ENCODE measurements at regions not wholly inside any gene's neighbourhood (a gene's known extent, or its start where the extent isn't known, plus 50 kb on each side); places are given as distances from the start of the nearest gene placed in this dataset.

DNA sequence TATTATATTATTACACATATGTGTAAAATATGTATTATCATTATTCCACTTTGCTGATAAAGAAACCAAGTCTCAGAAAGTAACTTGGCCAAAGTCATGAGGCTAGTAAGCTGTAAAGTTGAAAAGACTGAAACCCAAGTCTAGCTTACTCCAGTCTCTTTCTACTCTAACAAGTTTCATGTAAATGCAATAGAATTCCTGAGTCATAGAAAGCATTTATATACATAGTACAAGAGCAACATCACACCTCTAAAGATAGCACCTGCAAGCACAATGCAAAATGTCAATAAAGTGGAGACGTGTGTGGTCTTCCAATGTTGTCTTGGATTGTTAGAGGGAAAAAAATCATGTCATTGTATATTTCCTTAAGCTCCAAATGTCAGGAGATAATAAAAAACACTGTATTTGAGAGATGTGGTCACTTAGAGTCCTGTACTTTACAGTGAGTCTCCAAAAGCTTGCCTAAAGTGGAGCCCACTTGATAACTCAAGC, 430.3 kb upstream of the NRP1 start:
- no peak for TF ChIP-seq CTCF (conservative IDR thresholded peaks at IDR 0.05; ENCODE audit: low read length)
- H3K4me3 ChIP-seq (ENCODE audit: low read length): no peak overlapping the region

GRCh38 chr10:33760056-33760943, 425.8 kb upstream of the NRP1 start:
- no peak overlapping the region for H3K4me3 ChIP-seq (ENCODE audit: low read length)
- TF ChIP-seq CTCF (conservative IDR thresholded peaks at IDR 0.05; ENCODE audit: low read length): no peak
- DNase-seq (ENCODE audit: low read depth): no peak

More for the DNA sequence above, 430.3 kb upstream of the NRP1 start:
- DNase-seq (ENCODE audit: low read depth): no peak

GRCh38 chr10:33759191-33759590, 424.7 kb upstream of the NRP1 start:
- no peak for DNase-seq (ENCODE audit: low read depth)
- TF ChIP-seq CTCF (conservative IDR thresholded peaks at IDR 0.05; ENCODE audit: low read length): no peak
- no peak overlapping the region for H3K4me3 ChIP-seq (ENCODE audit: low read length)

DNA sequence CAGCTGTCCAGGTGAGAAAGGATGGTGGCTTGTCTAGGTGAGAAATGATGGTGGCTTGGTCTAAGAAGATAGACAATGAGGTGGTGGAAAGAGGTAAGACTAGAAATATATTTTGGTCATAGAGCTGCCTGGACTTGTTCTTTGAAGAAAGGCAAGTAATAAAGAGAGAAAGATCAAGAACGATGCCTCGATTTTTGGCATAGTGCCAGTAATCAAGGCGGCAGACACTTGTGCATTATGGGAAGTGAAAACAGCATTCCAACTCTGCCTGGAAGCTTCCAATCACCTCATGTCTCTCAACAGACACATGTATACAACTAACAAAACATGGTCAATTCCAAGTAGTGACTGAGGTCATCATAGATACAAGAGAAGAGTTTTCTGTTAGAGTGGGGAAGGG, 423.8 kb upstream of the NRP1 start:
- H3K4me3 ChIP-seq (ENCODE audit: low read length): no peak overlapping the region
- DNase-seq (ENCODE audit: low read depth): no peak
- no peak for TF ChIP-seq CTCF (conservative IDR thresholded peaks at IDR 0.05; ENCODE audit: low read length)

- no peak overlapping the region for H3K4me3 ChIP-seq (ENCODE audit: low read length)
- DNase-seq (ENCODE audit: low read depth): no peak
- TF ChIP-seq CTCF (conservative IDR thresholded peaks at IDR 0.05; ENCODE audit: low read length): no peak
Observed at GRCh38 chr10:33754052-33754451, 419.6 kb upstream of the NRP1 start.

- H3K4me3 ChIP-seq (ENCODE audit: low read length): no peak overlapping the region
- no peak for DNase-seq (ENCODE audit: low read depth)
Observed at GRCh38 chr10:33753389-33753788, 418.9 kb upstream of the NRP1 start.

More at GRCh38 chr10:33753389-33753788, 418.9 kb upstream of the NRP1 start:
- TF ChIP-seq CTCF (conservative IDR thresholded peaks at IDR 0.05; ENCODE audit: low read length): no peak
